H1 (cell line): ENCODE measurements at regions not wholly inside any gene's neighbourhood (a gene's known extent, or its start where the extent isn't known, plus 50 kb on each side); places are given as distances from the start of the nearest gene placed in this dataset.

Source experiments
- CTCF ChIA-PET: fragments of 300-600 bp; sonication (Branson Sonifier 250); formaldehyde crosslinking; loops from one replicate; lab custom pipeline; 2021; ENCODE audit not compliant: partially characterized antibody; lab: Charles Lee
- POLR2A ChIA-PET: fragments of 300-600 bp; sonication (Branson Sonifier 250); formaldehyde crosslinking; loops from one replicate; lab custom pipeline; 2021; ENCODE audit warnings: inconsistent platforms; ENCODE audit not compliant: partially characterized antibody; lab: Charles Lee
- DNase-seq, 2 experiments: peaks; one replicate each; pipeline versions ENCODE4 v3.0.0 to v3.0.0-alpha.2; 2010 to 2022; ENCODE audit warnings: low spot score in 2 of 2, low read depth in 1 of 2, mixed read lengths in 1 of 2
- FAIRE-seq: peaks from 2 replicates; lab custom pipeline; 2011; peaks lifted over from hg19 to GRCh38; lab: Jason Lieb, UNC
- H2AFZ ChIP-seq: 2 replicates; pipeline ENCODE4 v1.8.1; 2012; ENCODE audit warnings: low read length, inconsistent platforms
- H2AK5ac ChIP-seq: 2 replicates; pipeline ENCODE4 v1.6.1; 2013; ENCODE audit warnings: low read depth, low read length
- H2BK120ac ChIP-seq: replicated peaks from 2 replicates; pipeline ENCODE3; 2013; ENCODE audit warnings: low read depth, low read length, inconsistent platforms
- H2BK12ac ChIP-seq: 2 replicates; pipeline ENCODE4 v1.6.1; 2013; ENCODE audit warnings: low read depth, low read length
- H2BK15ac ChIP-seq: 2 replicates; pipeline ENCODE4 v1.6.1; 2013; ENCODE audit warnings: low read length
- H2BK20ac ChIP-seq: 2 replicates; pipeline ENCODE4 v1.6.1; 2013; ENCODE audit warnings: low read length
- H2BK5ac ChIP-seq: 2 replicates; pipeline ENCODE4 v1.6.1; 2013; ENCODE audit warnings: low read depth, low read length
- H3K14ac ChIP-seq: 2 replicates; pipeline ENCODE4 v1.6.1; 2013; ENCODE audit warnings: inconsistent platforms; ENCODE audit not compliant: insufficient read length
- H3K18ac ChIP-seq: 2 replicates; pipeline ENCODE4 v1.6.1; 2013; ENCODE audit warnings: low read length; ENCODE audit errors: extremely low read depth
- H3K23ac ChIP-seq: 2 replicates; pipeline ENCODE4 v1.6.1; 2013; ENCODE audit warnings: inconsistent platforms; ENCODE audit not compliant: insufficient read length
- H3K23me2 ChIP-seq: 2 replicates; pipeline ENCODE4 v1.6.1; 2013; ENCODE audit warnings: low read depth, low read length
- H3K27ac ChIP-seq: 2 replicates; pipeline ENCODE4 v1.6.1; 2011; ENCODE audit warnings: low read depth, low read length, inconsistent platforms
- H3K27me3 ChIP-seq, 4 experiments: replicated peaks in 1 of 4; 1 replicate in 1 of 4; 2 replicates in 3 of 4; pipeline versions ENCODE4 v1.6.1 to v1.8.1; 2011 to 2013; ENCODE audit warnings: low read length in 3 of 4, mild to moderate bottlenecking in 3 of 4, inconsistent platforms in 2 of 4, mixed read lengths in 2 of 4, moderate library complexity in 1 of 4; ENCODE audit not compliant: control insufficient read depth in 3 of 4, insufficient read depth in 3 of 4; ENCODE audit errors: extremely low read depth in 1 of 4
- H3K36me3 ChIP-seq, 4 experiments: 2 replicates each; pipeline versions ENCODE4 v1.6.1 to v1.8.1; 2011 to 2013; ENCODE audit warnings: mild to moderate bottlenecking in 4 of 4, low read length in 3 of 4, moderate library complexity in 2 of 4, control low read depth in 1 of 4, inconsistent platforms in 1 of 4; ENCODE audit not compliant: insufficient read depth in 4 of 4, control insufficient read depth in 2 of 4
- H3K4ac ChIP-seq: replicated peaks from 2 replicates; pipeline ENCODE3; 2013; ENCODE audit warnings: low read length, low read depth, mixed read lengths, inconsistent platforms; ENCODE audit not compliant: insufficient read length
- H3K4me1 ChIP-seq, 4 experiments: replicated peaks in 1 of 4; 1 replicate in 1 of 4; 2 replicates in 3 of 4; pipeline versions ENCODE4 v1.6.1 to v1.8.1; 2011 to 2013; ENCODE audit warnings: low read length in 3 of 4, inconsistent platforms in 2 of 4, mixed read lengths in 1 of 4; ENCODE audit not compliant: insufficient read depth in 4 of 4, control insufficient read depth in 3 of 4
- H3K4me2 ChIP-seq, 2 experiments: 2 replicates each; pipeline versions ENCODE4 v1.6.1 to v1.8.1; 2011 to 2013; ENCODE audit warnings: low read depth in 2 of 2, low read length in 2 of 2, control low read depth in 1 of 2, inconsistent platforms in 1 of 2, mild to moderate bottlenecking in 1 of 2; ENCODE audit not compliant: insufficient read depth in 1 of 2
- H3K4me3 ChIP-seq, 4 experiments: fragments of 200-600, 300-600 bp in 1 of 4; sonication (generic), shearing (Covaris generic), sonication (Bioruptor Twin) in 1 of 4; 2 replicates each; pipeline versions ENCODE4 v1.5.1 to v1.8.1; 2011 to 2016; ENCODE audit warnings: low read length in 4 of 4, low read depth in 3 of 4, control low read depth in 2 of 4, inconsistent platforms in 2 of 4, mild to moderate bottlenecking in 2 of 4, mixed read lengths in 1 of 4, moderate library complexity in 1 of 4; ENCODE audit not compliant: insufficient read depth in 2 of 4; ENCODE audit errors: extremely low read depth in 1 of 4
- H3K56ac ChIP-seq: replicated peaks from 2 replicates; pipeline ENCODE3; 2013; ENCODE audit warnings: low read depth, mild to moderate bottlenecking, mixed read lengths, low read length, inconsistent platforms; ENCODE audit not compliant: insufficient read length
- H3K79me1 ChIP-seq: 2 replicates; pipeline ENCODE4 v1.6.1; 2013; ENCODE audit warnings: low read depth, low read length, control low read depth
- H3K79me2 ChIP-seq, 2 experiments: 2 replicates each; pipeline versions ENCODE4 v1.6.1 to v1.8.1; 2012 to 2013; ENCODE audit warnings: low read length in 2 of 2, mild to moderate bottlenecking in 2 of 2, inconsistent platforms in 1 of 2; ENCODE audit not compliant: insufficient read depth in 2 of 2, control insufficient read depth in 1 of 2
- H3K9ac ChIP-seq, 4 experiments: replicated peaks in 1 of 4; 1 replicate in 1 of 4; 2 replicates in 3 of 4; pipeline versions ENCODE4 v1.6.1 to v1.8.1; 2011 to 2013; ENCODE audit warnings: low read depth in 3 of 4, low read length in 3 of 4, control low read depth in 2 of 4, mild to moderate bottlenecking in 2 of 4, moderate library complexity in 2 of 4, inconsistent platforms in 1 of 4; ENCODE audit errors: extremely low read depth in 1 of 4
- H3K9me3 ChIP-seq, 2 experiments: 2 replicates each; pipeline versions ENCODE4 v1.6.1 to v1.8.1; 2012 to 2013; ENCODE audit warnings: mild to moderate bottlenecking in 2 of 2, moderate library complexity in 2 of 2, control low read depth in 1 of 2, inconsistent platforms in 1 of 2, low read depth in 1 of 2, low read length in 1 of 2, mixed read lengths in 1 of 2; ENCODE audit not compliant: insufficient read depth in 2 of 2
- H4K20me1 ChIP-seq, 2 experiments: replicated peaks in 1 of 2; 2 replicates each; pipeline versions ENCODE3 to v1.8.1; 2011 to 2013; ENCODE audit warnings: inconsistent platforms in 2 of 2, low read length in 2 of 2, mild to moderate bottlenecking in 1 of 2; ENCODE audit not compliant: insufficient read depth in 2 of 2, control insufficient read depth in 1 of 2
- H4K5ac ChIP-seq: 2 replicates; pipeline ENCODE4 v1.6.1; 2013; ENCODE audit warnings: low read length, low read depth, mixed read lengths, inconsistent platforms; ENCODE audit not compliant: insufficient read length
- H4K8ac ChIP-seq: 2 replicates; pipeline ENCODE4 v1.8.0; 2013; ENCODE audit warnings: mild to moderate bottlenecking, moderate library complexity, low read length, inconsistent platforms; ENCODE audit not compliant: insufficient read depth; ENCODE audit errors: extremely low read depth
- H4K91ac ChIP-seq: replicated peaks from 2 replicates; pipeline ENCODE3; 2013; ENCODE audit warnings: low read length, mixed read lengths, inconsistent platforms; ENCODE audit not compliant: insufficient read length
- CEBPB ChIP-seq: IDR thresholded peaks from 2 replicates; pipeline ENCODE4 v1.6.1; 2012; ENCODE audit warnings: low read depth, low read length
- NRF1 ChIP-seq: IDR thresholded peaks from 2 replicates; pipeline ENCODE4 v1.6.1; 2011; ENCODE audit warnings: mild to moderate bottlenecking, low read depth, low read length, improper control_type of control experiment
- TAF7 ChIP-seq: optimal IDR thresholded peaks from 2 replicates; pipeline ENCODE3; 2011; ENCODE audit warnings: low read depth, mild to moderate bottlenecking, inconsistent platforms, low read length, moderate library complexity, borderline replicate concordance
- TBP ChIP-seq: IDR thresholded peaks from 2 replicates; pipeline ENCODE4 v1.6.1; 2011; ENCODE audit warnings: low read depth, low read length, improper control_type of control experiment

GRCh38 chr7:114126095-114126494 lies 207.3 kb upstream of the PPP1R3A start:
- H3K56ac ChIP-seq = no peak overlapping the region
- no peak overlapping the region for H3K14ac ChIP-seq
- H3K36me3 ChIP-seq = no peaks in the 10 kb centered on the region
- no peak overlapping the region for H4K91ac ChIP-seq
- H3K23ac ChIP-seq = no peak overlapping the region
- H3K4me3 ChIP-seq = no peak overlapping the region
- no peaks in the 10 kb centered on the region for H3K79me2 ChIP-seq
- no peak overlapping the region for H2BK5ac ChIP-seq
- FAIRE-seq (no peak), DNase-seq (no peak)
- no peak overlapping the region for H2BK120ac ChIP-seq
- H4K5ac ChIP-seq = no peak overlapping the region
- no peaks in the 10 kb centered on the region for H3K4me1 ChIP-seq
- no peak overlapping the region for H2AFZ ChIP-seq
- H3K23me2 ChIP-seq = no peaks in the 10 kb centered on the region
- ChIA-PET CTCF (no interaction called here), POLR2A (no interaction called here)
- no peaks in the 10 kb centered on the region for H3K9me3 ChIP-seq
- H3K79me1 ChIP-seq = no peaks in the 10 kb centered on the region
- no peak for TF ChIP-seq TBP
- TF ChIP-seq CEBPB = no peak
- no peak for TF ChIP-seq TAF7
- no peak for TF ChIP-seq NRF1
- H3K4ac ChIP-seq = no peak overlapping the region
- no peak overlapping the region for H3K9ac ChIP-seq
- H3K27ac ChIP-seq = no peak overlapping the region
- H3K4me2 ChIP-seq = no peak overlapping the region
- H2BK20ac ChIP-seq = no peak overlapping the region
- H3K27me3 ChIP-seq = no peaks in the 10 kb centered on the region
- H4K20me1 ChIP-seq = no peaks in the 10 kb centered on the region
- no peak overlapping the region for H2BK15ac ChIP-seq
- H2AK5ac ChIP-seq = no peak overlapping the region
- no peak overlapping the region for H4K8ac ChIP-seq
- no peak overlapping the region for H2BK12ac ChIP-seq
- H3K18ac ChIP-seq = no peak overlapping the region
